Middle frontal gyrus (tissue), 1 donor: ENCODE measurements at regions not wholly inside any gene's neighbourhood (a gene's known extent, or its start where the extent isn't known, plus 50 kb on each side); places are given as distances from the start of the nearest gene placed in this dataset.
"Not testable (repeated sequence)": the region's sequence is repeated elsewhere in the genome, so short reads cannot be mapped to it uniquely, and the experiment has no call there.

ENCODE experiments used
- DNase-seq: peaks from one replicate; pipeline ENCODE4 v3.0.0-alpha.2; 2015; ENCODE audit warnings: low spot score; ENCODE audit errors: extremely low spot score

DNA sequence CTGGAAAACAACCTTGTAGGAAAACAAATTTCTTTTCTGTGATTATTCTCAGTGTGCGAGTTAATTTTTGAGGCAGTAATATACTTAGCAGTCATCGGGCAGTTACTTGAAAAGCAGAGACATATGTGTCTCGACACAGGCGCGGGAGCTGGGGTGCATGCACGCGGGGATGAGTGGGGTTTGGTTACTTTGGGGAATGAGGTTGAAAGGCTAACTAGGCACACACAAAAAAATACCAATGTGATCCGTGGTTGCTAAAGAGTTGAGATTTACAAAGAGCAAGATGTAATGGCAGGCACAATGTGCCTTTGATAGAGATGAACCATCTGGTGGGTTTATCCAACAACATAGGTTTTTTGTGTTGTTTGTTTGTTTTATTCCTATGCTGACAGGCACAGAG, 703.8 kb upstream of the EEF2KMT start:
- no peak for DNase-seq

GRCh38 chr16:5793556-5793955, 696.0 kb upstream of the EEF2KMT start:
- no peak for DNase-seq

- no peak for DNase-seq
Observed at GRCh38 chr16:5791011-5791657, 693.5 kb upstream of the EEF2KMT start.

GRCh38 chr16:5790512-5790911, 692.9 kb upstream of the EEF2KMT start:
- DNase-seq, result no peak

DNA sequence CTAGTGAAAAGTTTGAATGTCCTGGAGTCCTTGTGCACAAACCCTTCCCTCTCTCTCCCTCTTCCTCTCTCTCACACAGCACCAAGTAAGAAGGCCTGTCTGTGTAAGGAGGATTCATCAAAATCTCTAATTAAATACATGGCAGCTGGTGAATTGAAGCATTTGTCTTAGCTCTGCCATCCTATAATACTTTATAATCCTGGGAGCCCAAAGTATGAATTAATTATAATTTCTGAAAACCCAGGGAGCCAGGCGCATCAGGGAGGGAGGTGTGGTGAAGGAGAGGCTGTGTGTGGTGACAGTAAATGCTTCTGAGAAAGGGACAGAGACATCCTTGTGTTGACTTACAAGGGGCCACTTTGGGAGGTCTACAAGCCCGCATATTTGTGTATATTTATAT, 691.4 kb upstream of the EEF2KMT start:
- no peak for DNase-seq

GRCh38 chr16:5781436-5781835, 683.8 kb upstream of the EEF2KMT start:
- DNase-seq, result no peak

GRCh38 chr16:5776876-5777275, 679.3 kb upstream of the EEF2KMT start:
- no peak for DNase-seq

DNA sequence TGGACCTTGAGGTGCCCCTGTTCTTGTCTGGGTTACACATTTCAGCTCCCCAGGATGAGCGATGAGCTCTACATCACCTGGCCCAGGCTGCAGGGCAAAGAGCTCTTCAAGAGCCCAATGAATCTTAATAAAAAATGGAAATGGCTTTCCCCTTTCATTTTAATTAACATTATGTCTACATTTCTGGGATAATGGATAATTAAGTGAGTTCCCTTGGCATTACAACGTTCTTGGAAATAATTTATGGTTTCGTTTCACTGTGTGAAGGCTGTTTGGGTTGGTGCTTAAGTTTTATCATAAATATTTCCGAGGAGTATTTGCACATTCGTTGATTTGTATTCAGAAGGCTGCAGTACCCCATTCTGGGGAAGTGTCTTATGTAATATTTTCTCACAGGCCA, 678.3 kb upstream of the EEF2KMT start:
- DNase-seq, result no peak

DNA sequence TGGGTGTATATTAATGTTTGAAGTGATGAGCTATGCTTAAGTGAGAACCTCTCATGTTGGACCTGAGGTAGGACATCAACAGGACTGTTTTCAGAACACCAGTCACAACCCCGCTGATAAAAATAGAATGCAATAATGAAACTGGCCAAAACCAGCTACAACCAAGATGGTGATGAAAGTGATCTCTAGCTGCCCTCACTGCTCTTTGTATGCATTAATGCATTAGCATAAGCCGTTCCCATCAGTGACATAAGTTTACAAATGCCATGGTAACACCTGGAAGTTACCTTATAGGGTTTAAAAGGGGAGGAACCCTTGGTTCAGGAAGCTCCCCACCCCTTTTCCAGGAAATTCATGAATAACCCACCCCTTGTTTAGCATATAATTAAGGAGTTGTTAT, 672.5 kb upstream of the EEF2KMT start:
- DNase-seq, result no peak

DNA sequence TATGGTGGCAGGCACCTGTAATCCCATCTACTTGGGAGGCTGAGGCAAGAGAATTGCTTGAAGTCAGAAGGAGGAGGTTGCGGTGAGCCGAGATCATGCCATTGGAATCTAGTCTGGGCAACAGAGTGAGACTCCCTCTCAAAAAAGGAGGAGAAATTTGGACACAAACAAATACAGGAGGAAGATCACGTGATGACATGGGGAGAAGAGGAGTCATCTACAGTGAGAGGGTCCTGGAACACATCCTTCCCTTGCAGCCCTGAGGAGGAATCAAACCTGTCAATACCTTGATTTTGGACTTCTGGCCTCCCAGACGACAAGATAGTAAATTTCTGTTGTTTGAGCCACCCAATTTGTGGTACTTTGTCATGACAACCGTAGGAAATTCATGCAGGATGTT, 671.9 kb upstream of the EEF2KMT start:
- no peak for DNase-seq

- no peak for DNase-seq
Observed at GRCh38 chr16:5768445-5768844, 670.9 kb upstream of the EEF2KMT start.

DNA sequence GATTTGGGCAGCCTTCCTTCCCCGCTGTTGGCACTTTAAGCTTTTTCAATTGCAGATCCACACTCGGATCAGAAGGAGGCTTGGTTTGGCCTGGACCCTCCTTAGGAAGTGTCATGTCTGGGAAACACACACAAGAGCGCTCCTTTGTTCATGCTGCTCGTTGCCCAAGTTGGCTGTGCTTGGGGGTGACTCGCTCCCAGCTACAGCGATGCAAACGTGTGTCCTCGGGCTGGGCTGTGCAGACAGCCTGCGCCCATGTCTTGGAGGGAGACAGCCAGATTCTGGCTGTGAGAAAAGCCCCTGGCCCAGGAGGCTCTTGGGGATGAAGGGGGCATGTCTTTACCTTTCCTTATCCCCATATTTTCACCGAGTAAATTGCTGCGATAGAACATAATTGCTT, 665.6 kb upstream of the EEF2KMT start:
- no peak for DNase-seq

- DNase-seq, result no peak
Observed at GRCh38 chr16:5762362-5762761, 664.8 kb upstream of the EEF2KMT start.

DNA sequence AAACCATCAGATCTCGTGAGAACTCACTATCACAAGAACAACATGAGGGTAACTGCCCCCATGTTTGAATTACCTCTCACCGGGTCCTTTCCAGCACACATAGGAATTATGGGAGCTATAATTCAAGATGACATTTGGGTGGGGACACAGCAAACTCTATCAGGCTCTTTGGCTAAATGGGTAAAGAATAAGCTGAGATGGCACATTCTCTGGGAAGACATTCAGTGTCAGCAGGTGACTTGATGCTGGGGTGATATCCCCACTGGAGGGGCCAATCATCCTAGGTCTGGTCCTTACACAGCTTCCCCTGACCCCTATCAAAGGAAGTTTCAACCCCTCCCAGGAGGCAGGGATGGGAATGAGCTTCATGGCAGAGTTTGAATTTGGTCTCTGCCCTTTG, 664.0 kb upstream of the EEF2KMT start:
- DNase-seq, result no peak

DNA sequence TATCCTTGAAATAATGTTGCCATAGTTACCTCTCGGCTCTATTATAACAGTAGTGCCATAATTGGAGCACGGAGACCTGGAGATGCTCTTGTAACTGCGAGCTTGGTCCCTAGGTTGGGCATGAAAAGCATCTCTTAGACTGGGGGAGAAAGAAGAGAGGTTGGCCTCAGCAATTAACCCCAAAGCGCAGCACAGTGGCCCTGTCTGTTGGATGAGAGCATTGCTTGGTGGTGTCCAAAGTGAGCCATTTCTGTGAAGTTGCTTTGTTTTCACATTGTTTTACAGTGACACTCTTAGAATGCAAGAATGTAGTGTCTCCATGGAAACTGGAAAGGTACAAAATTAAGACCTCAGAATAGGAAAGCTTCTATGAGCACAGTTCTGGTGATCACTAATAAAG, 660.7 kb upstream of the EEF2KMT start:
- DNase-seq, result no peak

- DNase-seq, result no peak
Observed at GRCh38 chr16:5756969-5757368, 659.4 kb upstream of the EEF2KMT start.

- DNase-seq, result no peak
Observed at GRCh38 chr16:5753381-5753780, 655.8 kb upstream of the EEF2KMT start.

- DNase-seq, result no peak
Observed at GRCh38 chr16:5751216-5751615, 653.6 kb upstream of the EEF2KMT start.

GRCh38 chr16:5750439-5750838, 652.8 kb upstream of the EEF2KMT start:
- DNase-seq, result not testable (repeated sequence)

DNA sequence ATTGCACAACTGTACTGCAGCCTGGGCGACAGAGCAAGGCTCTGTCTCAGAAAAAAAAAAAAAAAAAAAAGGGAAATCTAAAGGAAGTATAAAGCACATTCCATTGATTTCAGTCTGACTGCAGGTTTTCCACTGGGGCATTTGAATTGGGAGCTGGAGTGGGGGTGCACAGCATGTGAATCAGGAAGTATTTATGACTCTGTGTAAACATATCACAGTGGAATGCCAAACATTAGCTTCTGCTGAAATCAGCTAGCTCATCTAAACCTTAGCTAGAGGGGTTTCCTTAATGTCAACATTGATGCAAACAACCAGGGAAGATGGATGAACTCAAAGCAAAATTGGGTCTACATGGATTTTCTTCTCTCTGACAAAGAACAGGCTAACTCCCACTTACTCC, 641.0 kb upstream of the EEF2KMT start:
- DNase-seq, result no peak

DNA sequence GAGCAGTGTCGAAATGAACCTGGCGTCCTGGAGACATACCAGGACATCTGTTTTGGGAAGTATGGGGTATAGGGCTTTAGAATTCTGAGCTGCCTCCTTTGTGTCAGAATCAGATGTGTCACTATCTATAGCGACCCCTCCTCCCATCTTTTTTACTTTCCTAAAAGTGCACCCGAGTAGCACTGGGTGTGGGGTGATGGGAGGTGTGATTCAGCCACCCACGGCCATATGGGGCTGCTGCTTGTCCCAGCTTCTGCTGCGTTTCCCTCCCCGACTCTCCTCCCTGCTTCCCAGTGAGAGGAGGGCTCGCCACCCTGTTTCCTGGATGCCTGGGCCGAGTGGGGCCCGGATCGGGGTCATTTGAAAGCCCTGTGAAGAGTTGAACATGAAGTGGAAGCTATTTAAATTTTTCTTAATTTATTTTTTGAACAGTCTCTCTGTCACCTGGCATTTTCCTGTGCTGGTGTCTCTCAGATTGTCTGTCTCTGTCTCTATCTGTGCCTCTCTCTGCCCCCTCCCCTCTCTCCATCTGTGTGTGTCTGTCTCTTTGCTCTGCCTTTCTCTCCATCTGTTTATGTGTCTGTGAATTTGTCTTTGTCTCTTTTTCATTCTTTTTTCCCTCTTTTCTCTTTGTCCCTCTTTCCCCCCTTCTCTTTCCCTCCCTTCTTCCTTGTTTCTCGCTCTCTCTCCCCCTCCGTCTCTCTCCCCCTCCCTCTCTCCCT, 638.8 kb upstream of the EEF2KMT start:
- DNase-seq, result peak; percentile 27

GRCh38 chr16:5735444-5735843, 637.8 kb upstream of the EEF2KMT start:
- DNase-seq, result no peak

DNA sequence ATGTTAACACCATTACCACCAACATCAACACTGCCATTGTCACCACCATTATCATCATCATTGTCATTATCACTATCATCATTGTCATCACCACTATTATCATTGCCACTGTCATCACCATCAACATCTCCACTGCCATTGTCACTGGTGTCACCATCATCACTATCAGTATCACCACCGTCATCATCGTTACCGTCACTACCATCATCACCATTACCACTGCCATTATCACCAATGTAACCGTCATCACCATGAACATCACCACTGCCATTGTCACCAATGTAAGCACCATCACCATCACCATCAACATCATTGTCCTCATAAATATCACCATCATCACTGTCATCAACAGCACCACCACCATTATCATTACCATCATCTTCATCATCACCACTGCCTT, 633.2 kb upstream of the EEF2KMT start:
- DNase-seq, result no peak
